ENCODE measurements at regions not wholly inside any gene's neighbourhood (a gene's known extent, or its start where the extent isn't known, plus 50 kb on each side); places are given as distances from the start of the nearest gene placed in this dataset.

- Histone ChIP-seq H3K4ac (ENCODE audit: low read length) (no peak overlapping the region), H3K9ac (ENCODE audit: low read depth, low read length, poor library complexity) (no peak overlapping the region), H2BK15ac (ENCODE audit: low read length) (no peak overlapping the region), H2AFZ (ENCODE audit: low read length) (peak overlapping the region; percentile 48), H3K27me3 (ENCODE audit: control insufficient read depth in 3 of 3, insufficient read depth in 3 of 3, low read depth in 1 of 3, low read length in 3 of 3) (no peaks in the 10 kb centered on the region), H2BK12ac (ENCODE audit: low read length) (no peak overlapping the region), H3K36me3 (replicated peaks in 1 of 2; ENCODE audit: control insufficient read depth in 2 of 2, insufficient read depth in 2 of 2, low read length in 2 of 2) (no peaks in the 10 kb centered on the region), H3K4me1 (ENCODE audit: control insufficient read depth in 2 of 2, insufficient read depth in 1 of 2, low read depth in 1 of 2, low read length in 2 of 2) (peaks cover 0 to 7% of the 10 kb centered on the region in 2 donors), H2BK5ac (ENCODE audit: low read length) (no peak overlapping the region), H3K4me2 (ENCODE audit: insufficient read depth, low read length, poor library complexity, severe bottlenecking) (no peak overlapping the region), H3K23ac (ENCODE audit: low read depth, low read length, poor library complexity) (no peak overlapping the region), H4K91ac (ENCODE audit: low read depth, low read length, poor library complexity) (no peak overlapping the region), H4K8ac (ENCODE audit: low read depth, low read length) (no peak overlapping the region), H3K79me1 (ENCODE audit: low read depth, low read length) (no peaks in the 10 kb centered on the region), H3K9me3 (replicated peaks in 1 of 2; ENCODE audit: control insufficient read depth in 2 of 2, insufficient read depth in 1 of 2, low read depth in 1 of 2, low read length in 2 of 2) (no peaks in the 10 kb centered on the region), H2AK5ac (ENCODE audit: low read depth, low read length) (no peak overlapping the region), H3K27ac (replicated peaks; ENCODE audit: low read length) (no peak overlapping the region), H3K4me3 (ENCODE audit: low read length in 2 of 2) (no peak overlapping the region), H3K14ac (ENCODE audit: low read length) (no peak overlapping the region), H3K18ac (ENCODE audit: low read length) (no peak overlapping the region), H2BK120ac (ENCODE audit: low read depth, low read length) (no peak overlapping the region)
- no CpG with 5 or more reads among the region's 4 CpGs for WGBS, 2 donors (ENCODE audit: extremely low coverage in 2 of 2, insufficient read length in 2 of 2, insufficient replicate concordance in 1 of 2)
- DNase-seq (ENCODE audit: low spot score): no peak
Measured at GRCh38 chr4:97216046-97216445, 927.2 kb downstream of the STPG2 start.

GRCh38 chr4:97235521-97235920, 907.8 kb downstream of the STPG2 start:
- Histone ChIP-seq H3K9ac (ENCODE audit: low read depth, low read length, poor library complexity) (no peak overlapping the region), H3K23ac (ENCODE audit: low read depth, low read length, poor library complexity) (no peak overlapping the region), H3K4me2 (ENCODE audit: insufficient read depth, low read length, poor library complexity, severe bottlenecking) (no peak overlapping the region), H3K4me1 (ENCODE audit: control insufficient read depth in 2 of 2, insufficient read depth in 1 of 2, low read depth in 1 of 2, low read length in 2 of 2) (peaks cover 0 to 20% of the 10 kb centered on the region in 2 donors), H3K4ac (ENCODE audit: low read length) (no peak overlapping the region), H2BK120ac (ENCODE audit: low read depth, low read length) (no peak overlapping the region), H3K36me3 (replicated peaks in 1 of 2; ENCODE audit: control insufficient read depth in 2 of 2, insufficient read depth in 2 of 2, low read length in 2 of 2) (no peaks in the 10 kb centered on the region), H2AK5ac (ENCODE audit: low read depth, low read length) (no peak overlapping the region), H4K91ac (ENCODE audit: low read depth, low read length, poor library complexity) (no peak overlapping the region), H3K79me1 (ENCODE audit: low read depth, low read length) (no peaks in the 10 kb centered on the region), H3K14ac (ENCODE audit: low read length) (no peak overlapping the region), H2BK5ac (ENCODE audit: low read length) (no peak overlapping the region), H3K4me3 (ENCODE audit: low read length in 2 of 2) (no peak overlapping the region), H4K8ac (ENCODE audit: low read depth, low read length) (no peak overlapping the region), H3K27ac (replicated peaks; ENCODE audit: low read length) (peak overlapping the region; percentile 46), H3K9me3 (replicated peaks in 1 of 2; ENCODE audit: control insufficient read depth in 2 of 2, insufficient read depth in 1 of 2, low read depth in 1 of 2, low read length in 2 of 2) (no peaks in the 10 kb centered on the region), H2BK15ac (ENCODE audit: low read length) (no peak overlapping the region), H3K27me3 (ENCODE audit: control insufficient read depth in 3 of 3, insufficient read depth in 3 of 3, low read depth in 1 of 3, low read length in 3 of 3) (no peaks in the 10 kb centered on the region), H2AFZ (ENCODE audit: low read length) (peak overlapping the region; percentile 86), H2BK12ac (ENCODE audit: low read length) (no peak overlapping the region), H3K18ac (ENCODE audit: low read length) (no peak overlapping the region)
- no CpG with 5 or more reads among the region's 3 CpGs for WGBS, 2 donors (ENCODE audit: extremely low coverage in 2 of 2, insufficient read length in 2 of 2, insufficient replicate concordance in 1 of 2)
- peak; percentile 51 for DNase-seq (ENCODE audit: low spot score)

- Histone ChIP-seq H4K91ac (ENCODE audit: low read depth, low read length, poor library complexity) (no peak overlapping the region), H3K4me3 (ENCODE audit: low read length in 2 of 2) (no peak overlapping the region), H3K36me3 (replicated peaks in 1 of 2; ENCODE audit: control insufficient read depth in 2 of 2, insufficient read depth in 2 of 2, low read length in 2 of 2) (no peaks in the 10 kb centered on the region), H3K79me1 (ENCODE audit: low read depth, low read length) (no peaks in the 10 kb centered on the region), H3K4ac (ENCODE audit: low read length) (no peak overlapping the region), H2BK15ac (ENCODE audit: low read length) (no peak overlapping the region), H2BK12ac (ENCODE audit: low read length) (no peak overlapping the region), H3K27ac (replicated peaks; ENCODE audit: low read length) (peak overlapping the region; percentile 31), H3K4me2 (ENCODE audit: insufficient read depth, low read length, poor library complexity, severe bottlenecking) (no peak overlapping the region), H4K8ac (ENCODE audit: low read depth, low read length) (no peak overlapping the region), H3K23ac (ENCODE audit: low read depth, low read length, poor library complexity) (no peak overlapping the region), H3K9me3 (replicated peaks in 1 of 2; ENCODE audit: control insufficient read depth in 2 of 2, insufficient read depth in 1 of 2, low read depth in 1 of 2, low read length in 2 of 2) (no peaks in the 10 kb centered on the region), H2BK5ac (ENCODE audit: low read length) (no peak overlapping the region), H2BK120ac (ENCODE audit: low read depth, low read length) (no peak overlapping the region), H2AK5ac (ENCODE audit: low read depth, low read length) (no peak overlapping the region), H3K27me3 (ENCODE audit: control insufficient read depth in 3 of 3, insufficient read depth in 3 of 3, low read depth in 1 of 3, low read length in 3 of 3) (no peaks in the 10 kb centered on the region), H3K14ac (ENCODE audit: low read length) (no peak overlapping the region), H3K9ac (ENCODE audit: low read depth, low read length, poor library complexity) (no peak overlapping the region), H2AFZ (ENCODE audit: low read length) (peak overlapping the region; percentile 55), H3K18ac (ENCODE audit: low read length) (no peak overlapping the region), H3K4me1 (ENCODE audit: control insufficient read depth in 2 of 2, insufficient read depth in 1 of 2, low read depth in 1 of 2, low read length in 2 of 2) (peaks cover 0 to 20% of the 10 kb centered on the region in 2 donors)
- no CpG with 5 or more reads among the region's 4 CpGs for WGBS, 2 donors (ENCODE audit: extremely low coverage in 2 of 2, insufficient read length in 2 of 2, insufficient replicate concordance in 1 of 2)
- DNase-seq (ENCODE audit: low spot score): peak; percentile 20
Measured at GRCh38 chr4:97238956-97239666, 904.2 kb downstream of the STPG2 start.

- no peak overlapping the region for H2AK5ac ChIP-seq (ENCODE audit: low read depth, low read length)
- no peak overlapping the region for H3K9ac ChIP-seq (ENCODE audit: low read depth, low read length, poor library complexity)
- H2BK15ac ChIP-seq (ENCODE audit: low read length): no peak overlapping the region
- no peaks in the 10 kb centered on the region for H3K9me3 ChIP-seq (replicated peaks in 1 of 2; ENCODE audit: control insufficient read depth in 2 of 2, insufficient read depth in 1 of 2, low read depth in 1 of 2, low read length in 2 of 2)
- no peak overlapping the region for H3K14ac ChIP-seq (ENCODE audit: low read length)
- peak overlapping the region; percentile 55 for H2AFZ ChIP-seq (ENCODE audit: low read length)
- no peak overlapping the region for H4K91ac ChIP-seq (ENCODE audit: low read depth, low read length, poor library complexity)
- no peak overlapping the region for H2BK12ac ChIP-seq (ENCODE audit: low read length)
- H3K4ac ChIP-seq (ENCODE audit: low read length): no peak overlapping the region
- peaks cover 0 to 20% of the 10 kb centered on the region in 2 donors for H3K4me1 ChIP-seq (ENCODE audit: control insufficient read depth in 2 of 2, insufficient read depth in 1 of 2, low read depth in 1 of 2, low read length in 2 of 2)
- H3K4me3 ChIP-seq (ENCODE audit: low read length in 2 of 2): no peak overlapping the region
- H3K23ac ChIP-seq (ENCODE audit: low read depth, low read length, poor library complexity): no peak overlapping the region
- no peaks in the 10 kb centered on the region for H3K36me3 ChIP-seq (replicated peaks in 1 of 2; ENCODE audit: control insufficient read depth in 2 of 2, insufficient read depth in 2 of 2, low read length in 2 of 2)
- no peak overlapping the region for H3K18ac ChIP-seq (ENCODE audit: low read length)
- H2BK120ac ChIP-seq (ENCODE audit: low read depth, low read length): no peak overlapping the region
- DNase-seq (ENCODE audit: low spot score): no peak
- peak overlapping the region; percentile 31 for H3K27ac ChIP-seq (replicated peaks; ENCODE audit: low read length)
- H3K27me3 ChIP-seq (ENCODE audit: control insufficient read depth in 3 of 3, insufficient read depth in 3 of 3, low read depth in 1 of 3, low read length in 3 of 3): no peaks in the 10 kb centered on the region
- no peak overlapping the region for H4K8ac ChIP-seq (ENCODE audit: low read depth, low read length)
- no peak overlapping the region for H2BK5ac ChIP-seq (ENCODE audit: low read length)
- H3K4me2 ChIP-seq (ENCODE audit: insufficient read depth, low read length, poor library complexity, severe bottlenecking): no peak overlapping the region
- H3K79me1 ChIP-seq (ENCODE audit: low read depth, low read length): no peaks in the 10 kb centered on the region
Measured at GRCh38 chr4:97239667-97239997, 903.6 kb downstream of the STPG2 start.
